PC-3 (cell line): ENCODE measurements at regions not wholly inside any gene's neighbourhood (a gene's known extent, or its start where the extent isn't known, plus 50 kb on each side); places are given as distances from the start of the nearest gene placed in this dataset.

Experiments
- EZH2 ChIP-seq: fragments of 300-600 bp; sonication (generic); IDR thresholded peaks from one replicate; pipeline ENCODE4 v1.6.1; 2017; ENCODE audit warnings: antibody characterized with exemption, mild to moderate bottlenecking, low read length; ENCODE audit not compliant: unreplicated experiment
- EZH2phosphoT487 ChIP-seq: fragments of 300-600 bp; sonication (generic); IDR thresholded peaks from 2 replicates; pipeline ENCODE4 v1.6.1; 2018; ENCODE audit warnings: mild to moderate bottlenecking, antibody characterized with exemption, low read length, borderline replicate concordance
- TF ChIP-seq, protein P1 (sequence below): fragments of 300-600 bp; sonication (generic); conservative IDR thresholded peaks from 2 replicates; pipeline ENCODE4 v1.5.1; 2017; ENCODE audit warnings: antibody characterized with exemption, low read depth, mild to moderate bottlenecking, low read length

DNA sequence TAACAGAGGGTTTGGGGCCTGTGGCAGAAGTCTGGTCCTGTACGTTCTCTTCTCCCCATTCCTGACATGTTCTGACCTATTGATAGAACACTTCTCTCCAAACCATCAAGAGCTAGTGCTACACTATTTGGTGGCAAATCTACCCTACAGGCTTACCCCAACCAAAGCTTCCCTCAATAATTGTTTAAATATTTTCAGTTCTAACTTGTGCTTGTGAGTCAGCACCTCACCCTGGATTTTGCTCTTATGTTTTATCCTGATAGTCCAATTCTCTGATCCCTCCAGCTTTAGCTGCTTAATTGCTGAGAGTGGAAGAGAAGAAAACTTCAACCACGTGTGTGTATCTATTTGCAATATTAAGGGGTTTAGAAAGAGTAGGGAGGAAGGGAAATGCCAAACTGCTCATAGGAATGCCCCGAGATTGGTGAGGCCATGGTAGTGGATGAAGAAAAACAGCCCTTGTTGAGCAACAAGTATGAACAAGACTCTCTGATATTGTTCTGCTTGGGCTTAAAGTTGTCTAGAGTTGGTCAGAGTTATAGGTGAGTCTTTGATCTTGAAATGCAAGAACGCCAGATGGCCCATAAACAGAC is 67.8 kb upstream of the PARD3B start:
- TF ChIP-seq EZH2, result no peak
- TF ChIP-seq, protein P1, sequence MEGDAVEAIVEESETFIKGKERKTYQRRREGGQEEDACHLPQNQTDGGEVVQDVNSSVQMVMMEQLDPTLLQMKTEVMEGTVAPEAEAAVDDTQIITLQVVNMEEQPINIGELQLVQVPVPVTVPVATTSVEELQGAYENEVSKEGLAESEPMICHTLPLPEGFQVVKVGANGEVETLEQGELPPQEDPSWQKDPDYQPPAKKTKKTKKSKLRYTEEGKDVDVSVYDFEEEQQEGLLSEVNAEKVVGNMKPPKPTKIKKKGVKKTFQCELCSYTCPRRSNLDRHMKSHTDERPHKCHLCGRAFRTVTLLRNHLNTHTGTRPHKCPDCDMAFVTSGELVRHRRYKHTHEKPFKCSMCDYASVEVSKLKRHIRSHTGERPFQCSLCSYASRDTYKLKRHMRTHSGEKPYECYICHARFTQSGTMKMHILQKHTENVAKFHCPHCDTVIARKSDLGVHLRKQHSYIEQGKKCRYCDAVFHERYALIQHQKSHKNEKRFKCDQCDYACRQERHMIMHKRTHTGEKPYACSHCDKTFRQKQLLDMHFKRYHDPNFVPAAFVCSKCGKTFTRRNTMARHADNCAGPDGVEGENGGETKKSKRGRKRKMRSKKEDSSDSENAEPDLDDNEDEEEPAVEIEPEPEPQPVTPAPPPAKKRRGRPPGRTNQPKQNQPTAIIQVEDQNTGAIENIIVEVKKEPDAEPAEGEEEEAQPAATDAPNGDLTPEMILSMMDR, result no peak
- TF ChIP-seq EZH2phosphoT487, result no peak
